OCI-LY1 (cell line): ENCODE measurements at regions not wholly inside any gene's neighbourhood (a gene's known extent, or its start where the extent isn't known, plus 50 kb on each side); places are given as distances from the start of the nearest gene placed in this dataset.
"Not testable (repeated sequence)": the region's sequence is repeated elsewhere in the genome, so short reads cannot be mapped to it uniquely, and the experiment has no call there.

ENCODE experiments used
- H2AFZ ChIP-seq: fragments of 200-600 bp; sonication (generic), shearing (Covaris generic); 2 replicates; pipeline ENCODE4 v1.6.0; 2014; ENCODE audit warnings: antibody characterized with exemption, mild to moderate bottlenecking, low read length
- H3F3A ChIP-seq: fragments of 200-600 bp; sonication (generic), shearing (Covaris generic); 2 replicates; pipeline ENCODE4 v1.6.0; 2014; ENCODE audit warnings: mild to moderate bottlenecking, antibody characterized with exemption, low read length, moderate library complexity; ENCODE audit not compliant: insufficient read depth
- H3K27ac ChIP-seq: fragments of 200-600 bp; sonication (generic); 2 replicates; pipeline ENCODE4 v1.5.1; 2014; ENCODE audit warnings: low read length, mixed run types, mild to moderate bottlenecking, low read depth; ENCODE audit not compliant: poor library complexity, severe bottlenecking
- H3K27me3 ChIP-seq: fragments of 200-600 bp; sonication (generic); 2 replicates; pipeline ENCODE4 v1.6.0; 2014; ENCODE audit warnings: antibody characterized with exemption, mild to moderate bottlenecking, low read length, moderate library complexity; ENCODE audit not compliant: insufficient read depth
- H3K36me3 ChIP-seq: fragments of 200-600 bp; sonication (generic); 2 replicates; pipeline ENCODE4 v1.6.1; 2014; ENCODE audit warnings: mild to moderate bottlenecking, antibody characterized with exemption, low read length, moderate library complexity, mixed read lengths; ENCODE audit not compliant: insufficient read depth
- H3K4me1 ChIP-seq: fragments of 200-600 bp; sonication (generic); 2 replicates; pipeline ENCODE4 v1.5.1; 2014; ENCODE audit warnings: mild to moderate bottlenecking, low read length, moderate library complexity; ENCODE audit not compliant: insufficient read depth, severe bottlenecking
- H3K4me2 ChIP-seq: fragments of 200-600 bp; sonication (generic), shearing (Covaris generic); 2 replicates; pipeline ENCODE4 v1.6.1; 2014; ENCODE audit warnings: low read length
- H3K4me3 ChIP-seq: fragments of 200-600 bp; sonication (generic); 2 replicates; pipeline ENCODE4 v1.5.1; 2014; ENCODE audit warnings: low read length, low read depth, mild to moderate bottlenecking, mixed read lengths; ENCODE audit not compliant: poor library complexity, severe bottlenecking
- H3K79me2 ChIP-seq: fragments of 200-600 bp; shearing (Covaris generic); 2 replicates; pipeline ENCODE4 v1.6.1; 2016; ENCODE audit warnings: mixed run types, low read length, mixed read lengths; ENCODE audit not compliant: insufficient read depth
- H3K9ac ChIP-seq: fragments of 200-600 bp; sonication (generic), shearing (Covaris generic); 2 replicates; pipeline ENCODE4 v1.6.1; 2014; ENCODE audit warnings: mild to moderate bottlenecking, low read length, mixed read lengths
- H3K9me2 ChIP-seq: fragments of 200-600 bp; sonication (generic), shearing (Covaris generic); 2 replicates; pipeline ENCODE4 v1.6.1; 2014; ENCODE audit warnings: low read depth, mild to moderate bottlenecking, low read length, mixed read lengths
- H3K9me3 ChIP-seq: fragments of 200-600 bp; shearing (Covaris generic); 2 replicates; pipeline ENCODE4 v1.6.1; 2014; ENCODE audit warnings: low read length, mixed read lengths
- H4K20me1 ChIP-seq: fragments of 200-600 bp; sonication (generic), shearing (Covaris generic); 2 replicates; pipeline ENCODE4 v1.6.0; 2016; ENCODE audit warnings: mild to moderate bottlenecking, low read length; ENCODE audit not compliant: insufficient read depth
- CTCF ChIP-seq: fragments of 200-600 bp; sonication (generic), shearing (Covaris generic); IDR thresholded peaks from 2 replicates; pipeline ENCODE4 v1.5.1; 2017; ENCODE audit warnings: mild to moderate bottlenecking, antibody characterized with exemption, low read length, moderate library complexity, mixed read lengths
- EZH2 ChIP-seq: fragments of 200-600 bp; sonication (generic), shearing (Covaris generic); IDR thresholded peaks from 2 replicates; pipeline ENCODE4 v1.8.0; 2017; ENCODE audit warnings: borderline replicate concordance, mixed run types, mild to moderate bottlenecking, antibody characterized with exemption, low read length, moderate library complexity, mixed read lengths

GRCh38 chr14:28398506-28398905 is 368.1 kb upstream of the FOXG1 start:
- Histone ChIP-seq H3K4me3 (no peak overlapping the region), H3K27ac (no peak overlapping the region), H4K20me1 (no peaks in the 10 kb centered on the region), H3F3A (no peaks in the 10 kb centered on the region), H3K36me3 (no peaks in the 10 kb centered on the region), H3K4me2 (no peak overlapping the region), H3K27me3 (no peaks in the 10 kb centered on the region), H3K9me2 (no peaks in the 10 kb centered on the region), H3K9ac (no peak overlapping the region), H3K79me2 (no peaks in the 10 kb centered on the region), H2AFZ (no peak overlapping the region), H3K9me3 (no peaks in the 10 kb centered on the region), H3K4me1 (no peaks in the 10 kb centered on the region)
- no peak for TF ChIP-seq CTCF
- TF ChIP-seq EZH2, result no peak

GRCh38 chr14:28401705-28402104 is 364.9 kb upstream of the FOXG1 start:
- H3K4me2 ChIP-seq, H3K36me3 ChIP-seq: not testable (repeated sequence)

GRCh38 chr14:28406196-28406595 is 360.4 kb upstream of the FOXG1 start:
- Histone ChIP-seq H3K9me2 (no peaks in the 10 kb centered on the region), H2AFZ (no peak overlapping the region), H3K9me3 (no peaks in the 10 kb centered on the region), H3F3A (no peaks in the 10 kb centered on the region), H3K27me3 (no peaks in the 10 kb centered on the region), H3K4me1 (no peaks in the 10 kb centered on the region), H3K36me3 (no peaks in the 10 kb centered on the region), H3K27ac (no peak overlapping the region), H3K4me3 (no peak overlapping the region), H3K9ac (no peak overlapping the region), H3K4me2 (no peak overlapping the region), H4K20me1 (no peaks in the 10 kb centered on the region), H3K79me2 (no peaks in the 10 kb centered on the region)
- TF ChIP-seq EZH2 (no peak), CTCF (no peak)

More at GRCh38 chr14:28401705-28402104, 364.9 kb upstream of the FOXG1 start:
- H3K9ac ChIP-seq, H3K27ac ChIP-seq, H3K9me3 ChIP-seq, H3K9me2 ChIP-seq, H3K79me2 ChIP-seq, H2AFZ ChIP-seq, H3K4me3 ChIP-seq, H3F3A ChIP-seq, H4K20me1 ChIP-seq, H3K27me3 ChIP-seq, H3K4me1 ChIP-seq: not testable (repeated sequence)

- Histone ChIP-seq H3F3A (no peaks in the 10 kb centered on the region), H3K4me2 (no peak overlapping the region), H3K9me3 (no peaks in the 10 kb centered on the region), H3K4me1 (no peaks in the 10 kb centered on the region), H3K9ac (no peak overlapping the region), H3K27ac (no peak overlapping the region), H3K79me2 (no peaks in the 10 kb centered on the region), H3K9me2 (no peaks in the 10 kb centered on the region), H2AFZ (no peak overlapping the region), H3K27me3 (no peaks in the 10 kb centered on the region), H3K36me3 (no peaks in the 10 kb centered on the region), H4K20me1 (no peaks in the 10 kb centered on the region), H3K4me3 (no peak overlapping the region)
- TF ChIP-seq EZH2, result no peak
- no peak for TF ChIP-seq CTCF
Observed at GRCh38 chr14:28407031-28407825, 359.4 kb upstream of the FOXG1 start.
